ENCODE measurements at regions not wholly inside any gene's neighbourhood (a gene's known extent, or its start where the extent isn't known, plus 50 kb on each side); places are given as distances from the start of the nearest gene placed in this dataset.

GRCh38 chr5:105030153-105030552 lies 1467.6 kb upstream of the NUDT12 start:
- ChIA-PET CTCF (no interaction called here), POLR2A (no interaction called here)
- no peak overlapping the region for H3K4me3 ChIP-seq (ENCODE audit: low read depth, low read length)
- H3K9me3 ChIP-seq (ENCODE audit: control insufficient read depth, insufficient read depth, low read length): no peaks in the 10 kb centered on the region
- DNase-seq (ENCODE audit: low read depth, low spot score): no peak
- TF ChIP-seq, protein P1, sequence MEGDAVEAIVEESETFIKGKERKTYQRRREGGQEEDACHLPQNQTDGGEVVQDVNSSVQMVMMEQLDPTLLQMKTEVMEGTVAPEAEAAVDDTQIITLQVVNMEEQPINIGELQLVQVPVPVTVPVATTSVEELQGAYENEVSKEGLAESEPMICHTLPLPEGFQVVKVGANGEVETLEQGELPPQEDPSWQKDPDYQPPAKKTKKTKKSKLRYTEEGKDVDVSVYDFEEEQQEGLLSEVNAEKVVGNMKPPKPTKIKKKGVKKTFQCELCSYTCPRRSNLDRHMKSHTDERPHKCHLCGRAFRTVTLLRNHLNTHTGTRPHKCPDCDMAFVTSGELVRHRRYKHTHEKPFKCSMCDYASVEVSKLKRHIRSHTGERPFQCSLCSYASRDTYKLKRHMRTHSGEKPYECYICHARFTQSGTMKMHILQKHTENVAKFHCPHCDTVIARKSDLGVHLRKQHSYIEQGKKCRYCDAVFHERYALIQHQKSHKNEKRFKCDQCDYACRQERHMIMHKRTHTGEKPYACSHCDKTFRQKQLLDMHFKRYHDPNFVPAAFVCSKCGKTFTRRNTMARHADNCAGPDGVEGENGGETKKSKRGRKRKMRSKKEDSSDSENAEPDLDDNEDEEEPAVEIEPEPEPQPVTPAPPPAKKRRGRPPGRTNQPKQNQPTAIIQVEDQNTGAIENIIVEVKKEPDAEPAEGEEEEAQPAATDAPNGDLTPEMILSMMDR (IDR thresholded peaks at IDR 0.05; ENCODE audit: low read depth, low read length): no peak
- no peak overlapping the region for H3K27ac ChIP-seq (ENCODE audit: low read depth, low read length)
- no peaks in the 10 kb centered on the region for H3K27me3 ChIP-seq (ENCODE audit: control insufficient read depth, insufficient read depth, low read length)

DNA sequence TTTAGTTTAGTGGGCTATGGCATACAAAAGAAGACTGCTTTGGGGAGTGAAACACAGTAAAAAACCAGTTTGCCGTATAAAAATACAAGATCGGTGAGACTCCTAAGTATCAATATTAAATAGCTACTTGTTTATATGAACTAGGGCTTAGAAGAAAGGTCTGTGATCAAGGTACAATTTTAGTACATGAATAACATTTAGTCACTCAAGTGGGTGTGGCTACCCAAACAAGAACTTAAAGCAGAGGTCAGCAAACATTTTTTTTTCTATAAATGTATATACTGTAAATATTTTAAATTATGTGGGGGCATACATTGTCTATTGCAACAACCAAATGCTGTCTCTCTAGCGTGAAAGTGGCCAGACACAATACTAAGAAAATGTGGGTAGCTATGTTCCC lies 1452.5 kb upstream of the NUDT12 start:
- Histone ChIP-seq H3K4me3 (ENCODE audit: low read depth, low read length) (no peak overlapping the region), H3K27ac (ENCODE audit: low read depth, low read length) (no peak overlapping the region), H3K27me3 (ENCODE audit: control insufficient read depth, insufficient read depth, low read length) (no peaks in the 10 kb centered on the region), H3K9me3 (ENCODE audit: control insufficient read depth, insufficient read depth, low read length) (no peaks in the 10 kb centered on the region)
- DNase-seq (ENCODE audit: low read depth, low spot score): no peak
- CTCF ChIA-PET: no interaction called here
- POLR2A ChIA-PET: no interaction called here
- TF ChIP-seq, protein P1 (IDR thresholded peaks at IDR 0.05; ENCODE audit: low read depth, low read length): no peak

DNA sequence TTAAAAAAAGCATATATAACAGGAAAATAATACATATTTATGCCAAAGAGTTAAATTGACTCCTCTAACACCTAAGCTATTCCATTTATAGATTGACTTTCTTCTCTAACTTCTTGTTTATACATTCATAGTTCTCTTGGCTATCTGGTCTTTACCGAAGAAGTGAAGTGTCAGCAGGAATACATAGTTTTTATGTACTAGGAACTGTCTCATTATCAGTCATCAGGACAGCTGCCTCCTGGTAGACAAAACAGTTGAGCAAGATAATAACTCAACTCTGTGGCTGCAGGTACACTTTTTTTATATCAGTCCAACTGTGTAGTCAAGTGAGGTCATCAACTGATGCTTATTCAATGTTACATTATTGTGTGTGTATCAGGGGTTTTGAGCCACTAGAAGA lies 1436.0 kb upstream of the NUDT12 start:
- ChIA-PET POLR2A (no interaction called here), CTCF (no interaction called here)
- TF ChIP-seq, protein P1 (IDR thresholded peaks at IDR 0.05; ENCODE audit: low read depth, low read length): no peak
- DNase-seq (ENCODE audit: low read depth, low spot score): no peak
- Histone ChIP-seq H3K9me3 (ENCODE audit: control insufficient read depth, insufficient read depth, low read length) (no peaks in the 10 kb centered on the region), H3K27me3 (ENCODE audit: control insufficient read depth, insufficient read depth, low read length) (no peaks in the 10 kb centered on the region), H3K4me3 (ENCODE audit: low read depth, low read length) (no peak overlapping the region), H3K27ac (ENCODE audit: low read depth, low read length) (no peak overlapping the region)

DNA sequence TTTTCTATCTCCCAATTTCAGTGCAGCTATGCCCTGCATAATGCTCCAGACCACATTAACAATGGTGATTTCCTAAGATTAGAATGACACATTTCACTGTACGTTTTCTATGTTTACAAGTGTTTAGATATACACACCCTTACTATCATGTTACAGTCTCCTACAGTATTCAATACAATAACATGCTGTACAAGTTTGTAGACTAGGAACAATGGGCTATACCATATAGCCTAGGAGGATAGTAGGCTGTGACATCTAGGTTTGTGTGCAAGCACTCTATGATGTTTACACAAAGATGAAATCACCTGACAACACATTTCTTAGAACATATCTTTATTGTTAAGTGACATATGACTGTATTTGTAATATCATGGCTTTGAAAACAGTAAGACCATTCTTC lies 1435.6 kb upstream of the NUDT12 start:
- TF ChIP-seq, protein P1 (IDR thresholded peaks at IDR 0.05; ENCODE audit: low read depth, low read length): no peak
- Histone ChIP-seq H3K27ac (ENCODE audit: low read depth, low read length) (no peak overlapping the region), H3K4me3 (ENCODE audit: low read depth, low read length) (no peak overlapping the region), H3K27me3 (ENCODE audit: control insufficient read depth, insufficient read depth, low read length) (no peaks in the 10 kb centered on the region), H3K9me3 (ENCODE audit: control insufficient read depth, insufficient read depth, low read length) (no peaks in the 10 kb centered on the region)
- no peak for DNase-seq (ENCODE audit: low read depth, low spot score)
- POLR2A ChIA-PET: no interaction called here
- CTCF ChIA-PET: no interaction called here

DNA sequence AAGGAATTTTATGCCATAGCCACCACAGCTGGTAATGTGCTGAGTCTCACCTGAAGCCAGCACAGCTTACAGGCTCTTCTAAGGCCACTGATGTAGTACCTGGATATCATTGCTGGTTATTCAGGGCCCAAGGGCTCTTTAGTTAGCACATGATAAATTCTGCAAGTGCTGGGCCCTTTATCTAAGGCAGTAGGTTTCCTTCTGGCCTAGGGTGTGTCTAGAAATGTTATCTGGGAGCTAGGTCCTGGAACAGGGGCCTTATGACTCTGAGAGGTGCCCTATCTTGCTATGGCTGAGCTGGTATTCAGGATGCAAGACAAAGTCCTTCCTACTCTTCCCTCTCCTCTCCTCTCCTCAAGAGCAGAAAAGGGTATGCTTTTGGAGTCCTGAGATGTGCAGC lies 1424.5 kb upstream of the NUDT12 start:
- CTCF ChIA-PET: no interaction called here
- no peak for DNase-seq (ENCODE audit: low read depth, low spot score)
- H3K27ac ChIP-seq (ENCODE audit: low read depth, low read length): no peak overlapping the region
- POLR2A ChIA-PET: no interaction called here
- peaks cover 7% of the 10 kb centered on the region; the same call in 1 of the 2 replicates for H3K9me3 ChIP-seq (ENCODE audit: control insufficient read depth, insufficient read depth, low read length)
- H3K27me3 ChIP-seq (ENCODE audit: control insufficient read depth, insufficient read depth, low read length): no peaks in the 10 kb centered on the region
- TF ChIP-seq, protein P1 (IDR thresholded peaks at IDR 0.05; ENCODE audit: low read depth, low read length): no peak
- H3K4me3 ChIP-seq (ENCODE audit: low read depth, low read length): no peak overlapping the region
